GM23338 (cell line): ENCODE measurements at regions not wholly inside any gene's neighbourhood (a gene's known extent, or its start where the extent isn't known, plus 50 kb on each side); places are given as distances from the start of the nearest gene placed in this dataset.

ENCODE experiments used
- ATAC-seq: fragments of 200-7000 bp; cut with Tn5 transposase; 3 replicates; pipeline ENCODE4 v1.9.1; 2020
- DNase-seq: peaks from one replicate; pipeline ENCODE4 v3.0.0-alpha.2; 2015; ENCODE audit warnings: low spot score
- H2AFZ ChIP-seq: fragments of 200-600 bp; sonication (generic); 2 replicates; pipeline ENCODE4 v1.8.0; 2016; ENCODE audit warnings: antibody characterized with exemption, mild to moderate bottlenecking, moderate library complexity
- H3F3A ChIP-seq: fragments of 200-600 bp; sonication (generic); replicated peaks from 2 replicates; pipeline ENCODE4 v1.8.0; 2017; ENCODE audit warnings: antibody characterized with exemption, mixed run types, low read depth
- H3K27ac ChIP-seq: fragments of 200-600 bp; sonication (generic); 2 replicates; pipeline ENCODE4 v1.6.1; 2016; ENCODE audit warnings: low read depth
- H3K27me3 ChIP-seq: fragments of 200-600 bp; sonication (generic); 2 replicates; pipeline ENCODE4 v1.8.0; 2016; ENCODE audit warnings: mild to moderate bottlenecking, mixed run types, moderate library complexity; ENCODE audit not compliant: insufficient read depth
- H3K36me3 ChIP-seq: fragments of 200-600 bp; sonication (generic); 2 replicates; pipeline ENCODE4 v1.8.0; 2016; ENCODE audit warnings: mild to moderate bottlenecking; ENCODE audit not compliant: insufficient read depth
- H3K4me1 ChIP-seq: fragments of 200-600 bp; sonication (generic); 2 replicates; pipeline ENCODE4 v1.8.0; 2016; ENCODE audit warnings: mild to moderate bottlenecking, moderate library complexity; ENCODE audit not compliant: insufficient read depth
- H3K4me2 ChIP-seq: fragments of 200-600 bp; sonication (generic); 2 replicates; pipeline ENCODE4 v1.7.1; 2017; ENCODE audit warnings: mixed run types
- H3K4me3 ChIP-seq: fragments of 200-600 bp; sonication (generic); 2 replicates; pipeline ENCODE4 v1.6.1; 2016; ENCODE audit warnings: mixed run types
- H3K79me2 ChIP-seq: fragments of 200-600 bp; sonication (generic); replicated peaks from 2 replicates; pipeline ENCODE4 v1.8.0; 2017; ENCODE audit warnings: mild to moderate bottlenecking; ENCODE audit not compliant: insufficient read depth
- H3K9me2 ChIP-seq: fragments of 200-600 bp; sonication (generic); 2 replicates; pipeline ENCODE4 v1.8.0; 2017; ENCODE audit not compliant: insufficient read depth
- H4K20me1 ChIP-seq: fragments of 200-600 bp; sonication (generic); replicated peaks from 2 replicates; pipeline ENCODE4 v1.8.0; 2017; ENCODE audit warnings: mild to moderate bottlenecking; ENCODE audit not compliant: insufficient read depth
- H3K27ac Mint-ChIP-seq: 2 replicates; pipeline ENCODE4 v1.8.0; 2020; ENCODE audit warnings: inconsistent platforms, mild to moderate bottlenecking, moderate library complexity, mixed read lengths
- H3K27me3 Mint-ChIP-seq: 3 replicates; pipeline ENCODE4 v1.8.0; 2022; ENCODE audit warnings: low read depth, mild to moderate bottlenecking, moderate library complexity, mixed read lengths, inconsistent platforms; ENCODE audit not compliant: insufficient read depth, poor library complexity
- H3K36me3 Mint-ChIP-seq: 3 replicates; pipeline ENCODE4 v1.8.0; 2021; ENCODE audit warnings: low read depth, mild to moderate bottlenecking, inconsistent platforms, moderate library complexity, mixed read lengths
- H3K4me1 Mint-ChIP-seq: 3 replicates; pipeline ENCODE4 v1.8.0; 2020; ENCODE audit warnings: mild to moderate bottlenecking, inconsistent platforms, mixed read lengths
- H3K4me3 Mint-ChIP-seq: 3 replicates; pipeline ENCODE4 v1.8.0; 2021; ENCODE audit warnings: moderate library complexity, mild to moderate bottlenecking, inconsistent platforms, mixed read lengths
- H3K9me3 Mint-ChIP-seq: 3 replicates; pipeline ENCODE4 v1.8.0; 2020; ENCODE audit warnings: moderate library complexity, mild to moderate bottlenecking, inconsistent platforms, mixed read lengths
- CREB1 ChIP-seq: fragments of 250-450 bp; sonication (Bioruptor Pico); IDR thresholded peaks from 2 replicates; pipeline ENCODE4 v1.5.0; 2020; ENCODE audit warnings: low read depth, mild to moderate bottlenecking, moderate library complexity
- CTCF ChIP-seq, 2 experiments: fragments of 200-600 bp in 1 of 2; sonication (generic) in 1 of 2; conservative IDR thresholded peaks; 2 replicates each; pipeline versions ENCODE4 v1.5.1 to v1.6.1; 2016 to 2017; ENCODE audit warnings: antibody characterized with exemption in 2 of 2, low read depth in 2 of 2, mild to moderate bottlenecking in 2 of 2, moderate library complexity in 1 of 2
- ETS1 ChIP-seq: IDR thresholded peaks from 2 replicates; pipeline ENCODE4 v1.6.1; 2016; ENCODE audit warnings: antibody characterized with exemption
- EZH2 ChIP-seq: fragments of 200-600 bp; sonication (generic); IDR thresholded peaks from one replicate; pipeline ENCODE4 v1.8.0; 2017; ENCODE audit warnings: antibody characterized with exemption, mild to moderate bottlenecking, low read depth; ENCODE audit not compliant: unreplicated experiment
- EZH2phosphoT487 ChIP-seq: fragments of 200-600 bp; sonication (generic); IDR thresholded peaks from one replicate; pipeline ENCODE4 v1.8.1; 2018; ENCODE audit warnings: antibody characterized with exemption; ENCODE audit not compliant: unreplicated experiment
- JUNB ChIP-seq: IDR thresholded peaks from one replicate; pipeline ENCODE4 v1.6.1; 2016; ENCODE audit warnings: antibody characterized with exemption; ENCODE audit not compliant: unreplicated experiment
- NANOG ChIP-seq: IDR thresholded peaks from 2 replicates; pipeline ENCODE4 v1.6.1; 2016; ENCODE audit warnings: antibody characterized with exemption, borderline replicate concordance
- POLR2AphosphoS5 ChIP-seq: IDR thresholded peaks from 2 replicates; pipeline ENCODE4 v1.6.1; 2016; ENCODE audit warnings: antibody characterized with exemption, low read depth
- REST ChIP-seq: IDR thresholded peaks from one replicate; pipeline ENCODE4 v1.6.1; 2018; ENCODE audit warnings: antibody characterized with exemption; ENCODE audit not compliant: unreplicated experiment
- STAT1 ChIP-seq: IDR thresholded peaks from one replicate; pipeline ENCODE4 v1.6.1; 2016; ENCODE audit warnings: antibody characterized with exemption; ENCODE audit not compliant: unreplicated experiment
- ZNF114 ChIP-seq: fragments of 250-450 bp; sonication (Bioruptor Pico); IDR thresholded peaks from 2 replicates; pipeline ENCODE4 v1.5.0; 2020; ENCODE audit warnings: mild to moderate bottlenecking, moderate library complexity
- ZNF331 ChIP-seq: fragments of 250-450 bp; sonication (Bioruptor Pico); IDR thresholded peaks from 2 replicates; pipeline ENCODE4 v1.5.0; 2020; ENCODE audit warnings: low read depth, mild to moderate bottlenecking, moderate library complexity
- ZNF462 ChIP-seq: fragments of 250-450 bp; sonication (Bioruptor Pico); IDR thresholded peaks from 2 replicates; pipeline ENCODE4 v1.5.0; 2020; ENCODE audit warnings: mild to moderate bottlenecking, moderate library complexity

GRCh38 chr6:2429460-2429859 is 184.1 kb upstream of the GMDS start:
- DNase-seq (no peak), ATAC-seq (no peak)
- H3K27me3 ChIP-seq, result no peaks in the 10 kb centered on the region
- H3F3A ChIP-seq, result no peaks in the 10 kb centered on the region
- no peak overlapping the region for H3K27ac ChIP-seq
- H3K36me3 Mint-ChIP-seq, result peaks cover 2% of the 10 kb centered on the region; the same call in 2 of the 3 replicates
- H3K36me3 ChIP-seq, result no peaks in the 10 kb centered on the region
- H3K4me1 Mint-ChIP-seq, result no peaks in the 10 kb centered on the region
- no peak overlapping the region for H3K4me2 ChIP-seq
- peaks cover 9% of the 10 kb centered on the region; the same call in 2 of the 3 replicates for H3K9me3 Mint-ChIP-seq
- H2AFZ ChIP-seq, result no peak overlapping the region
- peaks cover 9% of the 10 kb centered on the region for H3K9me2 ChIP-seq
- no peak overlapping the region for H3K4me3 Mint-ChIP-seq
- no peaks in the 10 kb centered on the region for H4K20me1 ChIP-seq
- H3K27me3 Mint-ChIP-seq, result peaks cover 4% of the 10 kb centered on the region
- no peak overlapping the region for H3K27ac Mint-ChIP-seq
- TF ChIP-seq ZNF114 (CRISPR knock-in tag) (no peak), NANOG (no peak), EZH2 (no peak), CTCF (conservative IDR thresholded peaks at IDR 0.05; ENCODE audit: low read depth in 2 of 2) (no peak), ETS1 (no peak), REST (no peak), ZNF462 (CRISPR knock-in tag) (no peak), JUNB (no peak), POLR2AphosphoS5 (no peak), CREB1 (CRISPR knock-in tag) (no peak), STAT1 (no peak), ZNF331 (CRISPR knock-in tag) (no peak), EZH2phosphoT487 (no peak)
- H3K4me3 ChIP-seq, result no peak overlapping the region
- no peaks in the 10 kb centered on the region for H3K79me2 ChIP-seq
- H3K4me1 ChIP-seq, result no peaks in the 10 kb centered on the region
